ENCODE measurements at regions not wholly inside any gene's neighbourhood (a gene's known extent, or its start where the extent isn't known, plus 50 kb on each side); places are given as distances from the start of the nearest gene placed in this dataset.
A peak's percentile ranks its signal among the peaks of the same experiment; 100 is the strongest.

DNA sequence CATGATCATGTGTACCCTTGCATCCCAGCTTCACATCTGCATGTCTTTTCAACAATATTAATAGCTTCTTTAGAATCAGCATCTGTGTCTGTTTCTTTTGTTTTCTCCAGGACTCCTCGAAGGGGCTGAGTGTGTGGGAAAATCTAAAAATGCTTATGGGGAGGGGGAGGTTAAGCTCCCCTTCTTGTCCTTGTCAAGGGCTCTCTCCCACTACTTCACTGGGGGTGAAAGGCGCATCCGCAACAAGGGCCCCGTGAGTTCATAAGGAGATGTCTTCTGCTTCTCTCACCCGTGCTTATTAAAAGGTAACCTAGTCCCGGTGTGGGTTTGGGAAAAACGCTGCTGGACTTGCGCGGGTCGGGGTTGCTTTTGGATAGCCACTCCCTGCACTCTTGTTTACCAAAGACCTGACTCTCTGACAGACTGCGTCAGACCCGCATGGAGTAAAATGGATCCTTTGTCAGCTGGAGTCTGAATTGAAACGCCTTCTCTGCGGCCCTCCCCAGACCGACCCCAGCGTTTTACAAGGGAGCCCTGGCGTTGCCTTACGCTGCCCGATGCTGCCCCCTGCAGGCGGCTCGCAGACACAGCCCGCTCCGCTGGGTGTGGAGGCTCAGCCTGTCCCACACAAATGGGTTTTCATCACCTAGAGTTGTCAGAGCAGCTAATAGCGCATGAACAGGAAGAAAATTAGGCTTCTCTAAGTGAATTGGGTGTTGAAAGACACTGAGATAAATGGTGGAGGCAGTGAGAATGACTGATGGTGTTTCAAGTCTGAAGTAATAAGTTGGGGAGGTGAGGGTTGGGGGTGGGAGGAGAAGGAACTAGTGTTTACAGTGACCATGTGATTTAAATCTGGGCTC, 53.8 kb downstream of the IER5 start:
- Histone ChIP-seq H2AFZ (ENCODE audit: low read length) (0 out of 2 replicates have a peak overlapping the region, but pooled peaks have one; percentile 16), H3K4me3 (ENCODE audit: low read length, poor library complexity, severe bottlenecking) (no peak overlapping the region), H3K9me2 (replicated peaks; ENCODE audit: low read depth, low read length) (no peaks in the 10 kb centered on the region), H3K79me2 (ENCODE audit: insufficient read depth, low read length) (no peaks in the 10 kb centered on the region), H3K36me3 (ENCODE audit: insufficient read depth, low read length) (no peaks in the 10 kb centered on the region), H3K4me2 (ENCODE audit: low read depth, low read length, poor library complexity, severe bottlenecking) (no peak overlapping the region), H3K9ac (ENCODE audit: low read depth, low read length, poor library complexity, severe bottlenecking) (no peak overlapping the region), H3K9me3 (ENCODE audit: insufficient read depth, low read depth, low read length) (no peaks in the 10 kb centered on the region), H3K4me1 (ENCODE audit: insufficient read depth, low read length, poor library complexity, severe bottlenecking) (peaks cover 41% of the 10 kb centered on the region), H3K27me3 (ENCODE audit: insufficient read depth, low read length, poor library complexity, severe bottlenecking) (no peaks in the 10 kb centered on the region), H3F3A (ENCODE audit: low read depth) (no peaks in the 10 kb centered on the region), H4K20me1 (ENCODE audit: insufficient read depth, low read length, poor library complexity, severe bottlenecking) (no peaks in the 10 kb centered on the region)
- TF ChIP-seq EZH2phosphoT487 (IDR thresholded peaks at IDR 0.05; ENCODE audit: borderline replicate concordance) (no peak), CTCF (conservative IDR thresholded peaks at IDR 0.05; ENCODE audit: low read length) (peak; percentile 98)

DNA sequence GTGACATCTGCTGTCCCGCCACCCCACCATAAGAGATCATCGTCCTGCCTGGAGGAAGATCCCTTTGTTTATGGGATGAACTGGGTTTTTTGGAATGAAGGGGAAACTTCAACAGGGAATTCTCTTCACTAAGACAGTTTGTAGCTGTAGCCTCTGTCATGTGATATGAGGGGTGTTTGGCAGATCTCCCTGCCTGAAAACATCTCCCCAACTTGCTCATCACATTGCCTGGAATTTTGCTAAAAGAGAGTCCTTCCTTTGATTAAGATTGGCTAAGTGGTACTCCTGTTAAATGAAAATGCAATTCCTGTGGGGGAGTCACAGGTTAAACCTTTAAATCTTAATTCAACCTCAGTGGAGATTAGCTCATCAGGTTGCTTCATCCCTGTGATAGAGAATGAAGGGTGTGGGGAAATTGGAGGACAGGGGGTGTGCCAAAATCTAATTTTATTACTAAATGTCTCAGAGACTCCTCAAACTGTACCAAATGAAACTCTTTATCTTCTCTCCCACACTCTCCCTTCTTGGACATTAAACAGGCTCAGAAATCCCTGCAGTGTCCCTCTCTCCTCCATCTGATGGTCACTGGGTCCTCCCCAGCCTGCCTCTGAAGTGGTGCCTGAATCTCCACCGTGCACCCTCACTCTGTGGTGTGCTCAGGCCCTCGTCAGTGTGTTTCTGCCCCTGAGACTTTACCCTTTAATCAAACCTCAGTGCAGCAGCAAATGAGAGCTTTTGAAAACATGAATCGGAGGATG, 54.8 kb downstream of the IER5 start:
- no peaks in the 10 kb centered on the region for H3K9me2 ChIP-seq (replicated peaks; ENCODE audit: low read depth, low read length)
- H3K4me2 ChIP-seq (ENCODE audit: low read depth, low read length, poor library complexity, severe bottlenecking) = no peak overlapping the region
- no peaks in the 10 kb centered on the region for H3F3A ChIP-seq (ENCODE audit: low read depth)
- no peaks in the 10 kb centered on the region for H3K27me3 ChIP-seq (ENCODE audit: insufficient read depth, low read length, poor library complexity, severe bottlenecking)
- no peak overlapping the region for H3K9ac ChIP-seq (ENCODE audit: low read depth, low read length, poor library complexity, severe bottlenecking)
- H3K4me1 ChIP-seq (ENCODE audit: insufficient read depth, low read length, poor library complexity, severe bottlenecking) = peaks cover 45% of the 10 kb centered on the region
- H2AFZ ChIP-seq (ENCODE audit: low read length) = no peak overlapping the region
- H3K36me3 ChIP-seq (ENCODE audit: insufficient read depth, low read length) = no peaks in the 10 kb centered on the region
- no peaks in the 10 kb centered on the region for H4K20me1 ChIP-seq (ENCODE audit: insufficient read depth, low read length, poor library complexity, severe bottlenecking)
- H3K79me2 ChIP-seq (ENCODE audit: insufficient read depth, low read length) = no peaks in the 10 kb centered on the region
- no peak for TF ChIP-seq EZH2phosphoT487 (IDR thresholded peaks at IDR 0.05; ENCODE audit: borderline replicate concordance)
- no peak for TF ChIP-seq CTCF (conservative IDR thresholded peaks at IDR 0.05; ENCODE audit: low read length)
- H3K4me3 ChIP-seq (ENCODE audit: low read length, poor library complexity, severe bottlenecking) = no peak overlapping the region
- H3K9me3 ChIP-seq (ENCODE audit: insufficient read depth, low read depth, low read length) = no peaks in the 10 kb centered on the region

GRCh38 chr1:181144238-181144637, 55.7 kb downstream of the IER5 start:
- Histone ChIP-seq H3K4me1 (ENCODE audit: insufficient read depth, low read length, poor library complexity, severe bottlenecking) (peaks cover 47% of the 10 kb centered on the region), H3K4me2 (ENCODE audit: low read depth, low read length, poor library complexity, severe bottlenecking) (no peak overlapping the region), H4K20me1 (ENCODE audit: insufficient read depth, low read length, poor library complexity, severe bottlenecking) (no peaks in the 10 kb centered on the region), H3K9ac (ENCODE audit: low read depth, low read length, poor library complexity, severe bottlenecking) (no peak overlapping the region), H3K4me3 (ENCODE audit: low read length, poor library complexity, severe bottlenecking) (no peak overlapping the region), H3K9me2 (replicated peaks; ENCODE audit: low read depth, low read length) (no peaks in the 10 kb centered on the region), H3K27me3 (ENCODE audit: insufficient read depth, low read length, poor library complexity, severe bottlenecking) (no peaks in the 10 kb centered on the region), H3K36me3 (ENCODE audit: insufficient read depth, low read length) (no peaks in the 10 kb centered on the region), H3K79me2 (ENCODE audit: insufficient read depth, low read length) (no peaks in the 10 kb centered on the region), H3F3A (ENCODE audit: low read depth) (0 out of 2 replicates have a peak, but pooled peaks cover 3% of the 10 kb centered on the region), H3K9me3 (ENCODE audit: insufficient read depth, low read depth, low read length) (no peaks in the 10 kb centered on the region), H2AFZ (ENCODE audit: low read length) (0 out of 2 replicates have a peak overlapping the region, but pooled peaks have one; percentile 53)
- TF ChIP-seq EZH2phosphoT487 (IDR thresholded peaks at IDR 0.05; ENCODE audit: borderline replicate concordance) (no peak), CTCF (conservative IDR thresholded peaks at IDR 0.05; ENCODE audit: low read length) (no peak)

Measured in Loucy (cell line).